Osteoblast (primary cell): ENCODE measurements at regions not wholly inside any gene's neighbourhood (a gene's known extent, or its start where the extent isn't known, plus 50 kb on each side); places are given as distances from the start of the nearest gene placed in this dataset. TPM values are rescaled to one million over a fixed set of nuclear protein-coding genes. Genes with fewer than 3 reads are reported as not detected.

Source experiments
- DNase-seq: peaks from one replicate; pipeline ENCODE4 v3.0.0; 2011; ENCODE audit warnings: low spot score, mixed read lengths; ENCODE audit not compliant: insufficient read length; ENCODE audit errors: missing footprints
- H2AFZ ChIP-seq: 2 replicates; pipeline ENCODE4 v1.6.0; 2011; ENCODE audit warnings: mild to moderate bottlenecking, low read length
- H3K27ac ChIP-seq: 2 replicates; pipeline ENCODE4 v1.5.1; 2011; ENCODE audit warnings: mild to moderate bottlenecking, low read depth, low read length, moderate library complexity
- H3K27me3 ChIP-seq: 2 replicates; pipeline ENCODE4 v1.6.0; 2012; ENCODE audit warnings: mild to moderate bottlenecking, control low read depth, inconsistent platforms, low read length, moderate library complexity; ENCODE audit not compliant: insufficient read depth
- H3K36me3 ChIP-seq: 2 replicates; pipeline ENCODE4 v1.5.1; 2011; ENCODE audit warnings: mild to moderate bottlenecking, low read length, control low read depth, moderate library complexity; ENCODE audit not compliant: insufficient read depth
- H3K4me1 ChIP-seq: 2 replicates; pipeline ENCODE4 v1.5.1; 2011; ENCODE audit warnings: mild to moderate bottlenecking, low read length, control low read depth, moderate library complexity; ENCODE audit not compliant: insufficient read depth
- H3K4me2 ChIP-seq: 2 replicates; pipeline ENCODE4 v1.6.0; 2011; ENCODE audit warnings: mild to moderate bottlenecking, low read length; ENCODE audit not compliant: insufficient read depth
- H3K4me3 ChIP-seq: fragments of 200-600 bp; sonication (generic); 3 replicates; pipeline ENCODE4 v1.5.1; 2012; ENCODE audit warnings: mild to moderate bottlenecking, low read length, inconsistent platforms; ENCODE audit not compliant: insufficient read depth
- H3K79me2 ChIP-seq: 2 replicates; pipeline ENCODE4 v1.6.0; 2012; ENCODE audit warnings: mild to moderate bottlenecking, low read length, control low read depth, inconsistent platforms; ENCODE audit not compliant: insufficient read depth
- H3K9me3 ChIP-seq: 2 replicates; pipeline ENCODE4 v1.5.1; 2011; ENCODE audit warnings: low read depth, low read length, control low read depth
- H4K20me1 ChIP-seq: 2 replicates; pipeline ENCODE4 v1.6.0; 2012; ENCODE audit warnings: mild to moderate bottlenecking, low read length, control low read depth; ENCODE audit not compliant: insufficient read depth
- small RNA-seq: library from RNA; depleted of rRNA; stranded (forward); fragments of <200 nt; gene quantifications from one replicate; pipeline ENCODE3, GENCODE V24; 2012
- TF ChIP-seq, protein P1 (sequence below): IDR thresholded peaks from 2 replicates; pipeline ENCODE4 v1.5.1; 2011; ENCODE audit warnings: mild to moderate bottlenecking, low read depth, low read length, moderate library complexity; ENCODE audit errors: extremely low read depth

DNA sequence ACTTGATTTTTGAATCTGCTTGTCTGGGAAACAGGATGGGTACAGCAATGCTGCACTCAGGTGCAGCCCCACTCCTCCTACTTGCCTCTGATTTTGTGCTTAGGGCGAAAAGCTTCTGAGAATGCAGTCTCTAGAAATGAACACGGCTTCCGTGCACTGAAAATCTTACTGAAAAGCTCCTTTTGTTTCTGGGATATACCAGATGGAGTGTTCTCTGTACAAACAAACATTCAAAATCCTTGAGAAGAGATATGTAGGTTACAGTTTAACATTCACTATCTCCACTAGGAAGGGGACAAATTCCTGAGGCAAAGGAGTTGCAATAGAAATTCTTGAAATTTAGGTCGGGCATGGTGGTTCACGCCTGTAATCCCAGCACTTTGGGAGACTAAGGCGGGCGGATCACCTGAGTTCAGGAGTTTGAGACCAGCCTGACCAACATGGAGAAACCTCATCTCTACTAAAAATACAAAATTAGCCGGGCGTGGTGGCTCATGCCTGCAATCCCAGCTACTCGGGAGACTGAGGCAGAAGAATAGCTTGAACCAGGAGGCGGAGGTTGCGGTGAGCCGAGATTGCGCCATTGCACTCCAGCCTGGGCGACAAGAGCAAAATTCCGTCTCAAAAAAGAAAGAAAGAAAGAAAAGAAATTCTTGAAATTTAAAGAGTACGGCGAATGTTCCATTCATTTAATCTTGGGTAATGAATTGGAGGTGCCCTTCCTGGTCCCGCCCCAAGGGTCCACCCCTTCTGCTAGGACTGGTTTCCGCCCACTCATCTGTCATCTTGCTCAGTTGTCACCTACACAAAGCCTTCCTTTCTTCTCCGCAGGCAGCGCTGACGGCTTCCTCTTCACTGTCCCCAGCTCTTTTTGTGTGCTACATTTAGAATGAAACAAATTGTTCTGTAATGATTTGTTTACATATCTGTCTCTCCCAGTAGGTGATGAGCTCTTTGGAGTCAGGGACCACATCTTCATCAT lies 92.4 kb downstream of the SOCS6 start:
- Histone ChIP-seq H3K9me3 (no peaks in the 10 kb centered on the region), H3K27ac (no peak overlapping the region), H3K79me2 (no peaks in the 10 kb centered on the region), H3K27me3 (no peaks in the 10 kb centered on the region), H4K20me1 (no peaks in the 10 kb centered on the region), H3K4me3 (no peak overlapping the region), H2AFZ (no peak overlapping the region), H3K4me1 (peaks cover 26% of the 10 kb centered on the region), H3K4me2 (no peak overlapping the region), H3K36me3 (no peaks in the 10 kb centered on the region)
- DNase-seq: no peak
- TF ChIP-seq, protein P1, sequence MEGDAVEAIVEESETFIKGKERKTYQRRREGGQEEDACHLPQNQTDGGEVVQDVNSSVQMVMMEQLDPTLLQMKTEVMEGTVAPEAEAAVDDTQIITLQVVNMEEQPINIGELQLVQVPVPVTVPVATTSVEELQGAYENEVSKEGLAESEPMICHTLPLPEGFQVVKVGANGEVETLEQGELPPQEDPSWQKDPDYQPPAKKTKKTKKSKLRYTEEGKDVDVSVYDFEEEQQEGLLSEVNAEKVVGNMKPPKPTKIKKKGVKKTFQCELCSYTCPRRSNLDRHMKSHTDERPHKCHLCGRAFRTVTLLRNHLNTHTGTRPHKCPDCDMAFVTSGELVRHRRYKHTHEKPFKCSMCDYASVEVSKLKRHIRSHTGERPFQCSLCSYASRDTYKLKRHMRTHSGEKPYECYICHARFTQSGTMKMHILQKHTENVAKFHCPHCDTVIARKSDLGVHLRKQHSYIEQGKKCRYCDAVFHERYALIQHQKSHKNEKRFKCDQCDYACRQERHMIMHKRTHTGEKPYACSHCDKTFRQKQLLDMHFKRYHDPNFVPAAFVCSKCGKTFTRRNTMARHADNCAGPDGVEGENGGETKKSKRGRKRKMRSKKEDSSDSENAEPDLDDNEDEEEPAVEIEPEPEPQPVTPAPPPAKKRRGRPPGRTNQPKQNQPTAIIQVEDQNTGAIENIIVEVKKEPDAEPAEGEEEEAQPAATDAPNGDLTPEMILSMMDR: no peak

Small RNA genes lying in the stretch of these regions (small RNA-seq; reads per million reads assigned to genes)
- gene RN7SL795P: not detected
